Embryonic facial prominence (tissue), 1 donor: ENCODE measurements at regions not wholly inside any gene's neighbourhood (a gene's known extent, or its start where the extent isn't known, plus 50 kb on each side); places are given as distances from the start of the nearest gene placed in this dataset.
"Not testable (repeated sequence)": the region's sequence is repeated elsewhere in the genome, so short reads cannot be mapped to it uniquely, and the experiment has no call there.

Experiments used
- DNase-seq: peaks from one replicate; pipeline ENCODE4 v3.0.0-alpha.2; 2016; ENCODE audit errors: extremely low spot score

GRCh38 chr2:240254337-240255164, 114.1 kb upstream of the OTOS start:
- DNase-seq, result no peak

DNA sequence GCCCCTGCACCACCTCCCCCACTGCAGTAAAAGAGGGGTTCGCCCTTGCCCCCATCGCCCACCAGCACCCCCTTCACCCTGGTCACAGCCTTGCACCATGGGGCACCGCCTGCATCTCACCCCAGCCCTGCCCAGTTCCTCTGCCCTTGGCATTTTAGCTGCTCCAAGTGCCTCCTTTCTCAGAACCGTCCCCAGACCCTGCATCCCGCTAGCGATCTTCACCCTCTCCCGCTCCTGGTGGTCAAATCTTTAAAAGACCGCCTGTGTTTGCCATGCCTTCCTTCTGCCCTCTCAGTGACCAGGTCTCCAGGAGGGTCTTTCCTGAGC, 114.7 kb upstream of the OTOS start:
- no peak for DNase-seq

GRCh38 chr2:240255811-240256703, 115.6 kb upstream of the OTOS start:
- peak; percentile 27 for DNase-seq

- DNase-seq, result no peak
These were observed 116.5 kb upstream of the OTOS start for GRCh38 chr2:240256704-240257637.

- DNase-seq, result no peak
These were observed 117.6 kb upstream of the OTOS start for GRCh38 chr2:240257940-240258580.

DNA sequence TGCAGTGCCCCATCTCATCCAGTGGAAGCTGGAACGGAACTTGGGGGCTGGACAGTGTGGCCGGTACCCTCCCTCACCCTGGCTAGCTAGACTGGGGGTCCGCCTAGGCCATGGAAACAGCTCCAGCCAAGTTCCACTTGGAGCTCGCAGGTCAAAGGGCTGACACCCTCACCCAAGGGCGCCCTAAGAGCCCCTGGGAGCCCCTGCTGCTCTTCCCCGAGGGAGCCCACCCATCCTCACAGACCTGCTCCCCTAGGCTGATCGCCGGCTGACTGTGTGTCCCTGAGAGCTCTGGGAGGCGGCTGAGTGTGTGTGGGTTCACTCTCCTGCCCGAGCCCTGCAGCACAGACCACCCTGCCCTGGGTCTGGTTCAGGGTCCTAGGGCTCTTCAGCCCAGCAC, 118.2 kb upstream of the OTOS start:
- DNase-seq, result no peak

DNA sequence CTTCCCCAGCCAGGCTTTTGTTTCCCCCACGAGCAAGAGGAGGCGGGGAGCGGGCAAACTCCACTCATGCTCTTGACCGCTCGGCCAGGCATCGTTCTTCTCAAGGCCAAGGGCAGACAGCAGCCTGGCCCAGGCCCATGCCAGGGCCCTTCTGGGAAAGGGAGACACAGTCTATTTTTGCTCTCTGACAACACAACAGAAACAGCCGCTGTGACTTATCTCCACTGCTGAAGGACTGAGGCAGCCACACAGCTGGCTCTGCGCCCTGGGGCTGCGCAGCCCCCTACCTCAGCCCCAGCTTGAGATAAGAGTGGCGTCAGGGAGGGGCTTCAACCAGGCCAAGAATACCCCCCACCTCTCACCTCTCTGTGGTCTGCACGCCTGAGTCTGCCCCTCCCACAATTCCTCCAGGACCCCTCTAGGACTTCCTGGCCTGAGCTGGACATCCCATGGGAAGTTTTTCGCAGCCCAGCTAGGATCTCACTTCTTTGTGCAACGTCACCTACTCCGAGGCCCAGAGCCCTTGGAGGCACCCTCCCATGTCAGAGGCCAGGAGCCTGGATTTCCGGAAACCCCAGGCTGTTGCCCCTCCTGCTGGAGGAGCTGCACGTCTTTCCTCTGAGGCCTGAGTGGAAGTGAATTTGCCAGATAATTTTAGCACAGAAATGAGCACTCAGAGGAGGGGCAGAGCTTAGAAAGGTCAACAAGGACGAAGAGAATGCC, 118.9 kb upstream of the OTOS start:
- DNase-seq, result no peak

DNA sequence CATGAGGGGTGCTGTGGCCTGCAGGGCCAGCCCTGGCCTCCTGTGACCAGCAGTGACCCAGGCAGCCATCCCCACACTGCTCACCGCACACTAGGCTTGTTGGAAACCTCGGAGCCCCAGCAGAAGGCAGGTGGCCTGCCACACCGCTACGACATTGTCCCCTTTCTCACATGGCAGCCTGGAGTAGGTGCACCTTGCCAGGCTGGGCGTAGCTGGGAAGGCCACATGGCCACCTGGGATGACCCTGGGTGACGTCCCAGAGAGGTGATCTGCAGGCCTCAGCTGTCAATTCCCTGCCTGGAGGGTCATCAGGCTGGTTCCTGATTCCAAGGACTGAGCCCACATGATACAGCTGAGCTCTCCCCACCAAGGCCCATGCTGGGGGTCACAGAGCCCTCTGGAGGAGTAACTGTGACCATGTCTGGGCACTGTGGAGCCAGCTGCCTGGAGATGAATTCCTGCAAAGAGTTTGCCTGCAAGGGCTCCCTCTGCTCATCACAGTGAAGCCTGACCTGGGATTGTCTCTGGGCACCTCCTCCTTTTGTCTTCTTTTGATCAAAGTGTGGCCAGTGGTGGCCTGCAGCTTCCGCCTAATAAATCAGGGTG, 119.6 kb upstream of the OTOS start:
- no peak for DNase-seq

DNA sequence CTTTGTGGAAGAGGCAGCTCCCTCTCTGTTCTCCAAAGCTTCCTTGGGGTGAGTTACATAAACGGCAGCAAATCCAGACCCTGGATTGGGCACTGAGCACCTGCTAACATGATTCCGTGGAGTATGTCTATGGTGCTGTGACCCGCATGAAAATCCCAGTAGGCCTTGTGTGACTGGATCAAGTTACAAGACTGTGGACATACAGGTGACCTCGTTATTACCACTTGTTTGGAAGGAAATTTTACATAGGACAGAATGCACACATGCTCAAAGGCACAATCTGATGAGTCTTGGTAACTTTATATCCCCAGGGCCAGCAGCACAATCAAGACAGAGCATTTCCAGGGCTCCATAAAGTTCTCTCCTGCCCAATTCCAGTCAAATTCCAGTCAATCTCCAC, 120.2 kb upstream of the OTOS start:
- no peak for DNase-seq

- DNase-seq, result not testable (repeated sequence)
These were observed 122.1 kb upstream of the OTOS start for GRCh38 chr2:240262578-240262977.

DNA sequence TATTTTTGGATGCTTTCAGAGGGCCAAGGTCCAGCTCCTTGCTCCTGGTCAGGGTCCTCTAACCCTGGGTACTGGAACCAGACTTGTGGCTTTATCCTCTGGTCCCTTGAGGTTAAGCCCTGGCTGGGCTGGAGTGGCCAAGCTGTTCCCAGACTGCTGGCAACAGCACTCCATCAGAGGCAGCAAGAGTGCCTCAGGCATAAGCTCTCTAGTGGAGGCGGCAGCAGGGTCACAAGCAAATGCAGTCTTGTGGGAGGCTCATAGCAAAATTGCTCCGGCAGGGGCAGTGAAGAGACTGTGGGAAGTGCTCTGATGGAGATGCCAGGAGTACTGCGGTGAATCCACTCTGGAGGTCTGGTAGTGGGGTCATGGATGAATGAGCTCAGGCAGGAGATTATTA, 128.9 kb upstream of the OTOS start:
- DNase-seq, result no peak

DNA sequence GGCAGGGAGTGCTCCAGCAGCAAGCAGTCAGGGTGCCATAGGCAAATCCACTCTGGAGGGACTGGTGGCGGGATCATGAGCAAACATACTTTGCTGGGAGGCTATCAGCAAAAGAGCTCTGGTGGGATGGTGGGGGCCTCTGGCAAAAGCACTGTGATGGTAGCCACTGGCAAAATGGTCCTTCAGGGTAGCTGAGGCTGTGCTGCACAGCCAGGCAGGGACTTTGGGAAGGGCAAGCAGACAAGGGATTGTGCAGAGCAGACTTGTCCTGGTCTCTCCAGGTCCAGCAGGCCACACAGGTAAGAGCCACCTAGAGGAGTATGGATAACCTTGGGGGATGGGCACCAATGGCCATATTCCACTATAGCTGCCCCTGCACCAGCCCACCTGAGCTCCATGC, 129.4 kb upstream of the OTOS start:
- no peak for DNase-seq

DNA sequence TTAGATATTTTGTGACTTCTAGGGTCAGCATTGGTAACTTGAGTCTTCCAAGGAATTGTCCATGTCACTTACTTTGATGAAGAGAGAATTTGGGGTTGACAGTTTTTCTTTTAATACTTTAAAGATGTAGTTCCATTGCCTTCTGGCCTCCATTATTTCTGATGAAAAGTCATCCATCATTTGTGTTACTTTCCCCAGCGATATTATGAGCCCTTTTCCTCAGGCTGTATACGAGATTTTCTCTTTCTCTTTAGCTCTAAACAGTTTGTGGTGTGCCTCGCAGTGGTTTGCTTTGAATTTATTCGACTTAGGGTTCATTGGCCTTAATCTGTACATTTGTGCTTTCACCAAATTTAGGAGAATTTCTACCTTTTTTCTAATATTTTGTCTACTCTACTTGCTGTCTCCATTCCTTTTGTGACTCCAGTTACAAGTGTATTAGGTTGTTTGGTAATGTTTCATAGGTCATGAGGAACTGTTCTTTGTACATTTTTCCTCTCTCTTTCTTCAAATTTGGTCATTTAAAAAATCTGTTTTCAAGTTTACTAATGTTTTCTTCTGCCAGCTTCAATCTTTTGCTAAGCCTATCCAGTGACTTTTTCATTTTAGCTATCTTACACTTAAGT, 131.4 kb upstream of the OTOS start:
- DNase-seq, result no peak

DNA sequence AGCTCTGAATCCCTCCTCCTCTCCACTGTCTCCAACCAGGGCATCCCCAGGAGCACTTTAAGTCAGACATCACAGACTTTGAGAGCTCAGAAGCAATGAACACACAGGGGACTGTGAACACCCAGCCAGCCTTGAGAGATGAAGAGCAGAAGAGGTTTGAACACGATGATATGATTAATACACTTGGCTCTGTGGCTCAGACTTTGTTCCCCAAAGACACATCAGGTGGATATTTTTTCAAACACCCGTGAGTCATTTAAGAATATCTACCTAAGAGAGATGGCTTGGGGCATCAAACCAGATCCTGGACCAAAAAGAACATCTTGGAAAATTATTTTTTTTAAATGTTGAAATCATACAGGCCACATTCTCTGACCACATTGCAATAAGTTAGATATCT, 134.9 kb upstream of the OTOS start:
- DNase-seq, result no peak

- DNase-seq, result no peak
These were observed 136.8 kb upstream of the OTOS start for GRCh38 chr2:240277073-240277806.

DNA sequence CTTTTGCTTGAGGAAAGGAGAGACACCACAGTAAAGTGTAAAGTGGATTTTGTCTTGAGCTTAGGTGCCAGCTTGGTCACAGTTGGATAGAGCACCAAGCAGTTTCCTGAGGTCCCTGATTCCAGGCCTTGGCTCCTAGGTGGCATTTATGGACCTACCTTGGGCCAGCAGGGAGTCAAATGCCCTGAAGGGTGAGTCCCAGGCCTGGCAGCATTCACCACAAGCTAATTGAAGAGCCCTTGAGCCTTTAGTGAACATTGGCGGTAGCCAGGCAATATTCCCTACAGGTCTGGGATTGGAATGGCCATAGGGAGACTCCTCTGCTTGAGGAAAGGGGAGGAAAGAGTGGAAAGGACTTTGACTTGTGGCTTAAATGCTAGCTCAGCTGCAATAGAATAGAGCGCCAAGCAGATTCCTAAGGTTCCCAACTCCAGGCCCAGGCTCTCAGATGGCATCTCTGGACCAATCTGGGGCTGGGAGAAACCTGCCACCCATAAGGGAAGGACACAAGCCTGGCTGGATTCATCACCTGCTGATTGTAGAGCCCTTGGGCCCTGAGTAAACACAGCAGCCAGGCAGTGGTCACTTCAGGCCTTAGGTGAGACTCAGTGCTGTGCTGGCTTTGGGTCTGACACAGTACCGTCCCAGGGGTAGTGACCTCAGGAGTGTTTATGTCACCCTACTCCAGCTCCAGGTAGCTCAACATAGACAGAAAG, 137.5 kb upstream of the OTOS start:
- DNase-seq, result no peak

DNA sequence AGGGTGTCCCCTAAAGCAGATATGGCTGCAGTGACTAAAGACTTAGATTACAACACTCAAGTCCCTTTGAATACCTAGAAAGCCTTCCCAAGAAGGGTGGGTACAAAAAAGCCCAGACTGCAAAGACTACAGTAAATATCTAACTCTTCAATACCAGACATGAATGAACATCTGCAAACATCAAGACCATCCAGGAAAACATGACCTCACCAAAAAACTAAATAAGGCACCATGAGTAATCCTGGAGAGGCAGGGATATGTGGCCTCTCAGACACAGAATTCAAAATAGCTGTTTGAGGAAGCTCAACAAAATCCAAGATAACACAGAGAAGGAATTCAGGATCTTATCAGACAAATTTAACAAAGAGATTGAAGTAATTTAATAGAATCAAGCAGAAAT, 138.2 kb upstream of the OTOS start:
- no peak for DNase-seq

DNA sequence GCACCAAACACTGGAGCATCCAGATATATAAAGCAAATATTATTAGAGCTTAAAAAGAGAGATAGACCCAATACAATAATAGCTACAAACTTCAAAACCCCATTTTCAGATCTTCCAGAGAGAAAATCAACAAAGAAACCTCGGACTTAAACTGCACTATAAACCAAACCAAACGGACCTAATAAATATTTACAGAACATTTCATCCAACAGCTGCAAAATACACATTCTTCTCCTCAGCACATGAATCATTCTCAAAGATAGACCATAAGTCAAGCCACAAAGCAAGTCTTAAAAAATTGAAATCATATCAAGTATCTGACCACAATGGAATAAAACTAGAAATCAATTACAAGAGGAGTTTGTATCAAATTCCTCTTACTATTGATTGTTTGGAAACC, 140.2 kb upstream of the OTOS start:
- DNase-seq, result no peak
